HG02571 (cell line): ENCODE measurements at regions not wholly inside any gene's neighbourhood (a gene's known extent, or its start where the extent isn't known, plus 50 kb on each side); places are given as distances from the start of the nearest gene placed in this dataset.

ENCODE experiments used
- ATAC-seq: cut with Tn5 transposase; IDR thresholded peaks from one replicate; pipeline ENCODE4 v1.9.1; 2021; ENCODE audit warnings: mild to moderate bottlenecking, moderate library complexity; ENCODE audit not compliant: unreplicated experiment

DNA sequence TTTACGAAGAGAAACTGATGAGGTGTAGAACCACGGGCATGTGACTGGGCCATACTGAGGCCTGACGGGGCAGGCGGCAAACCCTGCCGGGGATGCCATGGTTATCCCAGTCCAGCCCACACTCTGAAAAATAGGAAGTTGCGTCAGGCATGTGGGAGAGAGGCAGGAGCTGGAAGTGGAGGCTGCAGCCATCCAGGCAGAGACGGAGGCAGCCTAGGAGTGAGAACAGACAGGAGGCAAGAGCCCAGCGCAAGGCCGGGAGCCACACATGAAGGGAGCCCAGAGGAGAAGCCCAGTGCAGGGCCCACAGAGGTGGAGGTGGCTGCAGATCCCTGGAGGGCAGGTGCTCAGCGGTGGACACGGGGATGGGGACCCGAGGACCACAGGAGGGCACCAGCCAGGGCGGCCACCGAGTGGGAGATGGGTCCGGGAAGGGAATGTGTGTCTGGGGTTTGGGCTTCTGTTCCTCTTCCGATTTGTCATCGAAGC is 175.2 kb upstream of the PPP2R2D start:
- ATAC-seq = no peak

DNA sequence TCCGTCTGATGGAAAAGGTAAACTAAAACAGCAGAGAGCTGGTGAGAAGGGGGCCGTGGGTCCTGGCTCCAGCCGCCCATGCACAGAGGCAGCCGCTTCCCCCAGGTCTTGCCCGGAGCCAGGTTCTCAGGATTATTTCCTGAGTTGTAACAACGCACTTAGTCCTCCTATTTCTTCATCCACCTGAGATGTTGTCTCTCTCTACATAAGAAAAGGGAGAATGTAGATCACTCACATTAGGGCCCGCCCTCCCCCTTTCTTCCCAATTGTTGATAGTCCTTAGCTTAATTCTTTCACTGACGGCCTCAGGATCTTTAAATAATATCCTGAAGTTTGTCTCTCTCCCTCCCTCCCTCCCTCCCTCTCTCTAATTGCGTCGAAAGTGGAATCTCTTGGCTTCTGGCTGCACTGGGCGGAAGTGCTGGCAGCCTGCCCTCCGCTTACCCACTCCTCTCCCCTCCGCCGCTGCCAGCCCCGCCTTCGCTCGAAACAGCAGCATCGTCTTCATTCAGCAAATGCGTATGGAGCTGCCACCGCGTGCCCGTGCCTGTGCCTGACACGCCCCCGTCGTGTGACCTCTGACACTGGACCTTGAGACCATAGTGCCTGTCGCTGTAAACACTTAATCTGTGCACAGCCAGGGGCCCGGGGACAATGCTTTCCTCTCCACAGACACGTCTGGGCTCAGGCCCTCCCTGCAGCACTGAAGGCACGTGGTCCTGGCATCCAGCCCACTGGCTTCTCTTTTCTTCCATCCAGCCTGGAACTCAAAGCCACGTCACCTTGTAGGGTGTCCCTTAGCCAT is 174.5 kb upstream of the PPP2R2D start:
- no peak for ATAC-seq

DNA sequence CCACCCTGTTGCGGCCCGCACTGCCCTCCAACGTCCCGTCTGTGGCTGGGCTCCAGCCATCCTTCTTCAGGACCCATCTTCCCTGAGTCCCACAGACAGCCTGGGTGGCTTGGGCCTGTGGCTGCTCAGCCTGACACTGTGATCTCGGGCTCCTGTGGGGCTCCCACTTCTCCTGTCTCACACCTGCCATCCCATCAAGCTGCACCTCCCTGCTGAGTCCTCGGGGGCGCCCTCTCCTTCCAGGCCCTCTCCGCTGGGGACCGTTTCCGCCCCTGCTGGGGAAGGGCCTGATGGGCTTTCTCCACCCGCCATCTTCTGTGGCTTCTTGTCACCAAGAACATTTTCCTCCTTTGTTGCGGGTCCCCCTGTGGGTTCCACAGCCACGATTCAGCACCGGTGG is 173.8 kb upstream of the PPP2R2D start:
- ATAC-seq = no peak

- ATAC-seq = no peak
Observed at GRCh38 chr10:131727560-131727959, 173.2 kb upstream of the PPP2R2D start.

DNA sequence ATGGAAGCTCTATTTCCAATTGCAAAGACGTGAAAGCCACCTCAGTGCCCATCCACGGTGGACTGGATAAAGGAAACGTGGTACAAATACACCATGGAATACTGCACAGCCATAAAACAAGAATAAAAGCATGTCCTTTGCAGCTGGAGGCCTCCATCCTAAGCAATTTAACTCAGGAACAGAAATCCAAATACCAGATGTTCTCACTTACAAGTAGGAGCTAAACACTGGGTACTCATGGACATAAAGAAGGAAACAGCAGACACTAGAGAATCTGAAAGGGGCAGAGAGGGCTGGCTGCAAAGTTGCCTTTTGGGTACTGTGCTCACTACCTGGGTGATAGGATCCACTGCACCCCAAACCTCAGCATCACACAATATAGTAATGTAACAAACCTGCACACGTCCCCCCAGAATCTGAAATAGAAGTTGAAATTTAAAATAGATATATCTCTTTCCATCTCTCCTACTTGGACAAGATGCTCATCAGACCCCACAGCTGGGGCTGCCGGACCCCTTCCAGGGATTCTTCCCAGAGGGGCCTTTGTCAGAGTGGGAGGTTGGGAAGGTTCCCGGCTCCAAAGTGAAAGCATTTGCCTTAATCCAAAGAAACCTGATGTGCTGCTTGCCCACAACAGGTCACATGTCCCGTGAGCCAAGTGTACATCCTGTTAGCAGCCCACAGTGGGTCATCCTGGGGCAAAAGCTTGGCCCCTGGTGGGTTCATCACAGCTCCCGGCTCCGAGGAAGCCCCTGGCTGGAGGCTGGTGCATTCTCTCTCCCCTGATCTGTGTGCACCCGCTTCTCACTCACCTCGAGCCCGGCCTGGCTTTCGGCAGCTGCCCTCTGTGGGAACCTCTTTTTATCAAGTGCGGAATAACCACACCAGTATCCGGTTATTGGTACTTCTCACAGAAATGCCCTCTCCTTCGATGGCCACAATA is 172.3 kb upstream of the PPP2R2D start:
- ATAC-seq = no peak

- ATAC-seq = no peak
Observed at GRCh38 chr10:131729361-131729760, 171.4 kb upstream of the PPP2R2D start.

GRCh38 chr10:131729938-131730660 is 170.7 kb upstream of the PPP2R2D start:
- ATAC-seq = no peak

DNA sequence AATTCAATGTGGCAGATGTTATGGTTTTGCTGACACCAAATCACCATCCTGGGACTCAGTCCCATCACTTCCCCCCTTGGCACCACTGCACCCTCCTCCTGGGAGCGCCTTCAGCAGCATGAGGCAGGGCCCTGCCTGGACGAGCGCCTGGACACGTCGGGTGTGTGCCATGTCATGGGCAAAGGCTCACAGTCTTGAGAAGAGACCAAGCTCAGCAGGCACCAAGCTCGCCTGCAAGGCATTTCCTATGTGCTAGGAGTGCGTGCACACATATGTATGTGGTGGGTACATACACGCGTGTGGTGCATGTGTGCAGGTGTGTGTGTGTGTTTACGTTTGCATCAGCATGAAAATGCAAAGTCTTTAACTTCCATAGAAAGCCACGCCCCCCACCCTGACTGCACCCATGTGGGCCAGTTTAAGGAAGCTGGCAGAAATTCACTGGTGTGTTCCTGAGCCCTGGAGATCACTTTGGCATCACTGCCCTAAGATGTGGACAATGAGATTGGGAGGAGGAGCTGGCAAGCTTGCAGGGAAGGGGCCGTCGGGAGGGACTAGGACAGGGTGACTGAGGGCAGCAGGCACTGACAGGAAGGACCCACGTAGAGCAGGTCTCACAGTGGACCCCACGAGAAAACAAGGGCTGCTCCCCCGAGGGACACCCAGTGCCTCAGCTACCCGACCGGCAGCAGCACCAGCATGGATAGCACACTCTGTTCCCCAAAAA is 169.9 kb upstream of the PPP2R2D start:
- no peak for ATAC-seq

GRCh38 chr10:131731780-131732630 is 168.8 kb upstream of the PPP2R2D start:
- no peak for ATAC-seq

- ATAC-seq = no peak
Observed at GRCh38 chr10:131732631-131733127, 168.1 kb upstream of the PPP2R2D start.

- ATAC-seq = no peak
Observed at GRCh38 chr10:131733596-131733995, 167.2 kb upstream of the PPP2R2D start.

- no peak for ATAC-seq
Observed at GRCh38 chr10:131735577-131735976, 165.2 kb upstream of the PPP2R2D start.

DNA sequence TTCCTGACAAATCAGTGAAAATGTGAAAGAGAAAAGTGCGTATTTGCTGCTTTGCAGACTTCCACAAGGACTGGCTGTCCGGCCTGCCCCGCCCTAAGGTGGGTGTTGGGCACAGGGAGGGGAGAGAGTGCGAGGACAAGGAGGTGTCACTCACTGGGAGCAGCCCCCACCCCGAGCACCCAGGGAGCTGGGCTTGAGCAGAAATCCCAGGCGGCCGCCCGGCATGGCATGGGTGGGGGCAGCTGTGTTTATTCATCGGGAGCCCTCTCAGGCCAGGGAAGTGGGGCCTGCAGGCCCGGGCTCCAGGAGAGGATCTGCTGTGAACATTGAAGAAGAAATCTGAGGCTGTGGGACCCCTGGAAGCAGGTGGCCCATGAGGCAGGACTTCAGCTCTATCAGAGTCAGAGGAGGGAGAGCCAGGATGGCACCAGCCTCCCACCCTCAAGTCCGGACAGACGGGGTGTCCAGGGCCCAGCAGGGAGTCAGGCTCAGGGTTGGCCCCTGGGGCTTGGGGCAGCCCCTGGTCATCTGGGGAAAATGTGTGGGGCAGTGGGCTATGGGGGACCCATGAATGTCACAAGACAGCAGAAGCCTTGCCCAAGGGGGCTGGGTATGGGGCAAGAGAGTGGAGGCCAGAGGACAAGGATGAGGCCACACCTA is 164.4 kb upstream of the PPP2R2D start:
- ATAC-seq = no peak

DNA sequence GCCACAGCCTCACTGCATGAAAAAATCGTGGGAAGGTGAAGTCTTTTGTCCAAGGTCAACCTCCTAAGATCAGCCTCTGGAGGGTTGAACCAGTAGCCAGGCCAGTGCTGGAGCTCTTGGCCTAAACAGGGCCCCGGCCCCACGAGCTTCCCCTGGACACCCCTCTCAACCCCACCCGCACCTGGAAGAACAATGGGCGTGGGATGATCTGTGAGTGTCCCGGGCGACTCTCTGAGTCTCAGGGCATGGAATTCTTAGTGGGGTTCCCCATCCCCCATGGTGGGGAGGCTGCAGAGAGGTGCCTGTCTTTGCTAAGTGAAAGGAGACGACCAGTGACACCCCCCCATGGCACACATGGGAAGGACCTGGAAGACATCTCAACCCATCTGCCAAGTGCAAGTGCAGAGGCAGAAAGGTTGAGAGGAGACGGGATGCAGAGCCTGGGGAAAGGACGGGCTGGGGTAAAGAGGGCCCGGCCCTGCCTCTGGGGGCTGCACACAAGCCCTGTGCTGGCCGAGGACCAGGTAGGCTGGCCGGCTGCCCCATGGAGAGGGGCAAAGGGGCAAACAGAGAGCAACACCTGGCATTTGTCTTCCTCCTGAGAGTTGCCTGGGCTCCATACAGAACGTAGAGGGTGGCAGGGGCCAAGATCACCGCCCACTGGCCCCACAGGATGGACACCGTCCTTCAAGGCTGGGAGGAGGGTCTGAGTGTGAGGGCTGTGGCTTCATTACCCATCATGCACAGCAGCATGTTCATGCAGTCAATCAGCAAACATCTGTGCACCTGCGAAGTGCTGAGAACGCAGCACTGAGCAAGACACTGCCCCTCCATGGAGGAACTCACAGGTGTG is 163.0 kb upstream of the PPP2R2D start:
- no peak for ATAC-seq

DNA sequence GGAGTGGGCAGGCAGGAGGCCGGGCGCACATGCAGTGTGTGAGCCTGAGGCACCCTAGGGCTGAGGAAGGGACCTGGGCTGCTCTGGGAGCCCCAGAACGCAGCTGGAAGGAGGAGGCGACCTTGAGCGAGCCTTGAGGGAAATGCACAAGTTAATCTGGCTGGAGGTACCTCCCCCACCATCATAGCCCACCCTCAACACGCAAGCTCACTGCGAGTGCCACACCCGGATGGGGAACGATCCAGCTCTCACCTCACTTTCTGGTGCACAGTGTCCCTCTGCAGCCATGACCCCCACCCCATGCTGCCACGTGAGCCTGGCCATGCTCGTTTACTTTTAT is 162.4 kb upstream of the PPP2R2D start:
- no peak for ATAC-seq

- no peak for ATAC-seq
Observed at GRCh38 chr10:131739206-131739605, 161.6 kb upstream of the PPP2R2D start.

DNA sequence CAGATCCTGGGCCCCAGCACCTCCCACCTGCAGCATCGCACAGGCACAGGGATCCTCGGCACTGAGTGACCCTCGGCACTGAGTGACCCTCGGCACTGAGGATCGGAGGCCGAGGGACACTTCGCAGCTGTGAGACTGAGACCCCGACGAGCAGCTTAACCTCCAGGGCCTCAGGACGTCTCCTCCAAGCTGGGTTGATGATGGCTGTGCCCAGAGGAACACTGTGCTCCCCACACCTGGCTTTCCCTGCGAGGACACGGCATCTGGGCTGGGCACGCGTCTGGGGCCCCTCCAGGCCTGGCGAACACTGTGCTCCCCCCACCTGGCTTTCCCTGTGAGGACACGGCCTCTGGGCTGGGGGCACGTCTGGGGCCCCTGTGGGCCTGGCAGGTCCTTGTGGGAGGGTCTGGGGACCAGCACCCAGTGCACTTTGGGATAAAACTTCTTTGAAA is 158.3 kb upstream of the PPP2R2D start:
- ATAC-seq = no peak
